Pons (tissue), 1 donor: ENCODE measurements at regions not wholly inside any gene's neighbourhood (a gene's known extent, or its start where the extent isn't known, plus 50 kb on each side); places are given as distances from the start of the nearest gene placed in this dataset.

Source experiments
- DNase-seq: peaks from one replicate; pipeline ENCODE4 v3.0.0-alpha.2; 2016; ENCODE audit warnings: low spot score

DNA sequence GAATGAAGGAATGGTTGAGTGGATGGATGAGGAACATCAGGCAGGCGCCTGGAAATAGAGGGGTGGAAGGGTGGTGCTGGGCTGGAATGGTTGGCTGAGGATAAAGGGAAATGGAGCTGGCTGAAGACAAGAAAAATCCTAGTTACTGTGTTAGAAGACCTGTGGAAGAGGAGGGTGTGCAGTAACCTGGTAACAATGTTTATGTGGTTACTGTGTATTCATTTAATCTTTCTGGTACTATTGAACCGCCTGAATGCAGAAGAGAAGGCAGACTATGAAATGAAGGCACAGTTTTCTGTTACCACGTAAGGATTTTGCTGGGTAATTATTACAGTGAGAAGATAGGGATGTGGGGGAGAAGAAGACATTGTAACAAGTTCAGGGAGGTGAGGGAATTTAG lies 110.3 kb upstream of the MGAT5 start:
- no peak for DNase-seq

DNA sequence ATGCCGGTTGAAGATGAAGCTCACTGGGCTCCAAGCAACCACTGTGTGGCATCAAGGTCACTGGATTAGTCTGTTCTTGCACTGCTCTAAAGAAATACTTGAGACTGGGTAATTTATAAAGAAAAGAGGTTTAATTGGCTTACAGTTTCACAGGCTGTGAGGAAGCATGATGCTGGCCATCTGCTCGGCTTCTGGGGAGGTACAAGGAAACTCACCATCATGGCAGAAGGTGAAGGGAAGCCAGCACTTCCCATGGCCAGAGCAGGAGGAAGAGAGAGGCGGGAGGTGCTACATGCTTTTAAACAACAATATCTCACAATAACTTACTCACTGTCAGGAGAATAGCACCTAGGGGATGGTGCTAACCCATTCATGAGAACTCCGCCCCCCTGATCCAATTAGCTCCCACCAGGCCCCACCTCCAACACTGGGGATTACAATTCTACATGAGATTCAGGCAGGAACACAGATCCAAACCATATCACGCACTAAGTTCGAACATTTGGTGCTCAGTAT lies 109.7 kb upstream of the MGAT5 start:
- DNase-seq: no peak

DNA sequence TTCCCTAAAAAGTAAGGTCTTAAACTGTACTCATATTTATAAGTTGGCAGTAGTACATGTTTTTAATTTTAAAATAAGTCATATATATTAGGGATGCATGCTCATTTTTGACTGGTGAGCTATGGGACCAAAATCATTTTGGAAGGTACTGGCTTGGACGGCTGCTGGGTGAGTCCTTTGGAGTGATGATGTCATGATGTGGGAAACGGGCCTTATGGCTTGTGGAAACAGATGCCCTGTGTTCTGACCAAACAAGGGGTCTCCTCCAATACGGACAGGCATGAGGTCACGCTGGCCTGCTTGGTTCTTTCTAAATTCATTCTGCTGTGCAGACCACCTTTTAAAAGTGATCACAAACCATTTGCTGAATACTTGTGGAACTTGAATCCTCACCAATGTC lies 109.2 kb upstream of the MGAT5 start:
- no peak for DNase-seq

DNA sequence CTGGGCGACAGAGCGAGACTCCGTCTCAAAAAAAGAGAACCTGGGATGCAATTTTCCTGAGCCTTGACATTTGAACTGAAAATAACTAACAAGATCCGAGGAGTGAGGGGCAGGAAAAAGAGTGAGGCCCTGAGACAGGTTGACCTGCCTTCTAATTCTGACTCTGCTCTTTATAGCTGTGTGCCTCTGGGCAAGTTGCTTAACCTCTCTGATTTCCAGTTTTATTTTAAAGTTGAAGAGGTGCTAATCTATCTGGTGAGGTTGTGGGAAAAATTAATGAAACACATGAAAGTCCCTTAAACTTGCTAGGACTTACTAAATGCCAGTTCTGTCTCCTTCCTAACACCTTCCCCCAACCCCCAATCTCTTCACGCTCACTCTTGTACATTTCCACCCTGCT lies 108.4 kb upstream of the MGAT5 start:
- DNase-seq: no peak

DNA sequence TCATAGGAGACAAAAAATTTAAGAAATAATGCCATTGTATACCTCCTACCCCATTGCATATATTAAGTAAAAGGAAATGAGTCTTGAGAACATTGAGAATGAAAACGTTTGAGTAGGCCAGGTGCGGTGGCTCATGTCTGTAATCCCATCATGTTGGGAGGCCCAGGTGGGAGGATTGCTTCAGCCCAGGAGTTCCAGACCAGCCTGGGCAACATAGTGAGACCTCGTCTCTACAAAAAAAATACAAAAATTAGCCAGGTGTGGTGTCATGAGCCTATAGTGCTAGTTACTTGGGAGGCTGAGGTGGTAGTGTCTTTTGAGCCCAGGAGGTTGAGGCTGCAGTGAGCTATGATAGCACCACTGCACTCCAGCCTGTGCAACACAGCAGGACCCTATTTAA lies 107.7 kb upstream of the MGAT5 start:
- DNase-seq: no peak

DNA sequence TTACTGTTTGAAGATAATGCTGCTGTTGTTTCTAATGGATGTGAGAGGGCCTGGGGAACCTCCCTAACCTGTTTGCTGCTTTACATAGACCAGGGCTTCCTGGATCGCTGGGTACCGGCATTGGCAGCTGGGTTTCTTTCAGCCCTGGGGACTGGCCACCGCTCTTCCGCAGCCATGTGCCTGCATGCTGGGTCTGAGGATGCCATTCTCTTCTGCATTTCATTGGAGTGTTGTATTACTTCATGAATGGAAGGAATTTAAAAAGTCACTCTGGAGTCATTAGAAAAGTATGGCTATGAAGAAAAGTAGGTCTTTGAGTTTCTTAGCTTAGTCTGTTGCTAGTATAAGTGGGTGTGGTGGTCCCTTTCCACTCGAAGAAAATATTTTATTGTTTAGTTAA lies 107.3 kb upstream of the MGAT5 start:
- no peak for DNase-seq

DNA sequence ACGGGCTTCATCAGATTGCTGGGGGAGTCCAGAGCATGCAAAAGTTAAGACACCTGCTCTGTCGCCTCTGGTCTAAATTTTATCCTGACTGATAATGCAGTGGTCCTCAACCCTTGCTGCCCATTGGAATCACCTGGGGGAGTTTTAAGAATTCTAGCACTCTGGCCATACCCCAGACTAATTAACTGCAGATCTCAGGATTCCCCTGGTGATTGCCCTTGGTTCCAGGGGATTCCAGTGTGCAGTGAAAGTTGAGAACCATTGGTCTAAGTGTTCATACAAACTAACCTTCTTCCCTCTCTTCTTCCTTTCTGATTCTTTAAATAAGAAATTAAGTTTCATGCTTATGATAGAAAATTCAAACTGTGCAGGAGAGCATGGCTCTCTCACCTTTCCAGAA lies 105.7 kb upstream of the MGAT5 start:
- DNase-seq: no peak

DNA sequence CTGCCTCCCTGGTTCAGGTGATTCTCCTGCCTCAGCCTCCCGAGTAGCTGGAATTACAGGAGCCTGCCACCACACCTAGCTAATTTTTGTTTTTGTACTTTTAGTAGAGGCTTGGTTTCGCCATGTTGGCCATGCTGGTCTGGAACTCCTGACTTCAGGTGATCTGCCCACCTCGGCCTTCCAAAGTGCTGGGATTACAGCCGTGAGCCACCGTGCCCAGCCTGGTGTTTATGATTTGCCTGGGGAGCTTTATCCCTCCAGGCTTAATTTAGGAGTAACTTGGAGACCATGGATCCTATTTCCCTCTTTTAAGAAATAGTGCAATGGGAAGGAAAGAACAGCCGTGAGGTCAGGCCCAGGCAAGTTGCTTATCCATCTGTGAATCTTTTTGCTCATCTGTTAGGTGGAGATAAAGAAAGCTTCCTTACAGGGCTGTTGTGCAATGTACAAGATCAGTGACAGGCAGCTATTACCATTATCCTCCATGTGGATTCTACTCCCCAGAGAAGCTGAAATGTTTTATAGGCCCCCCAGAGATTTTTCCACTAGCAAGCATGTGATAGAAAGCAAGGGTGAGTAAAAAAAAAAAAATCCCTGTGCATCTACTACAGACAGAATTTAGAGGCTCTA lies 104.9 kb upstream of the MGAT5 start:
- no peak for DNase-seq

DNA sequence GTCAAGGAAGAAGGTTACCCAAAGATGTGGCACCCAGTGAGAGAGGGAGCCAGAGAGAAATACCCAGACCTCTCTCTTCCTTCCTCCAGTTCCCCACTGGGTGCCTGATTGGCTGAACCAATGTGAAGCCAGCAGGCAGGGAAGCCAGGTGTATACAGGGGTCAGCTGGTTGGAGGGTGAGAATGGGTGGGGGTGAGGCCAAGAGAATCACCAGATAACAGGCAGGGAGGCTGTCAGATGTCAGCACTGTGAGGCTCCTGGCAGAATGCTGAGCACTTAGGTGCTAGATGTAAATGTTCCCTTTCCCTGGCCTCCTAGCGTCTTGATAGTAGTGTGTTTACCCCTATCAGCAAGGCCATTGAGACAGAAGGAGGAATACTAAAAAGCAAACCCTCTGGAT lies 104.0 kb upstream of the MGAT5 start:
- DNase-seq: no peak

DNA sequence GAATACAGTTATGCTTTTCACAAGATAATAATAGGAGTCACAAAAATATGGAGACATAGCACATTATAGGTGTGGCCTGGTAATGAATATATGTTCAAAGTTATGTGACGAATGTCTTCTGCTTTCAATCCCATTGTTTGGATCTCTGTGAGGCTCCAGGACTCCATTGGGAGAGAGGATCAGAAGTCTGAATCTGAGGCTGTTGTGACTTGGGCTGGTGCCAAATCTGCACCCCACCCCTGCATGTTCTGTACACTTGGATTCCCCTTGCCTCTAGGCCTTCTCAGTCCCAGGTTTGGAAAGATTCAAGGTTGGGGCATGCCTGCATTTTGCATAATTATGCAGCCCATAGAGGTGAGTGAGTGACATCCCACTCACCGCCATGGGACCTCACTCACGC lies 103.1 kb upstream of the MGAT5 start:
- no peak for DNase-seq

DNA sequence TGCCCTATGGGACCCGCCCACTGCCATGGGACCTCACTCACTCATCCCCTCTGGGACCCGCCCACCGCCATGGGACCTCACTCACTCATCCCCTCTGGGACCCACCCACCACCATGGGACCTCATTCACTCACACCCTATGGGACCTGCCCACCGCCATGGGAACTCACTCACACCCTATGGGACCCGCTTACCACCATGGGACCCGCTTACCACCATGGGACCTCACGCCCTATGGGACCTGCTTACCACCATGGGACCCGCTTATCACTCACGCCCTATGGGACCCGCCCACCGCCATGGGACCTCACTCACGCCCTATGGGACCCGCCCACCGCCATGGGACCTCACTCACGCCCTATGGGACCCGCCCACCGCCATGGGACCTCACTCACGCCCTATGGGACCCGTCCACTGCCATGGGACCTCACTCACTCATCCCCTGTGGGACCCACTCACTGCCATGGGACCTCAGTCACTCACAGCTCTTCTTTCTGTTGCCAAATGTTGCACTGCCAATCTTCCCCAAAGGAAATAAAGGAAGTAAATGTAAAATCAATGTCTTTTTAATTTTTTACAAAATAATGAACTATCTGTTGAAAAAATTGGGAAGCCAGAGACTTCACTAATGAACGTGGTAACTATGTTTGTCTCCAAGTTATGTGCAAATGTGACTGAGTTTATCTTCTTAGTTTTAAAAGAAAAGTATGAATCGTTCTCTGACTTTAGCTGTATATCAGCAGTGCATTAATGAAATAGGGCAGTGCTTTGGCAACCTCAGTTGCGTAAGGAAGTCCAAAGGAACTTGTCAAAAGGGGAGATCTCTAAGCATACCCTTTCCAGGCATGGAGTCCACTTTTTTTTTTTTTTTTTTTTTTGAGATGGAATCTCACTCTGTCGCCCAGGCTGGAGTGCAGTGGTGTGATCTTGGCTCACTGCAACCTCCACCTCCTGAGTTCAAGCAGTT lies 101.5 kb upstream of the MGAT5 start:
- DNase-seq: no peak

DNA sequence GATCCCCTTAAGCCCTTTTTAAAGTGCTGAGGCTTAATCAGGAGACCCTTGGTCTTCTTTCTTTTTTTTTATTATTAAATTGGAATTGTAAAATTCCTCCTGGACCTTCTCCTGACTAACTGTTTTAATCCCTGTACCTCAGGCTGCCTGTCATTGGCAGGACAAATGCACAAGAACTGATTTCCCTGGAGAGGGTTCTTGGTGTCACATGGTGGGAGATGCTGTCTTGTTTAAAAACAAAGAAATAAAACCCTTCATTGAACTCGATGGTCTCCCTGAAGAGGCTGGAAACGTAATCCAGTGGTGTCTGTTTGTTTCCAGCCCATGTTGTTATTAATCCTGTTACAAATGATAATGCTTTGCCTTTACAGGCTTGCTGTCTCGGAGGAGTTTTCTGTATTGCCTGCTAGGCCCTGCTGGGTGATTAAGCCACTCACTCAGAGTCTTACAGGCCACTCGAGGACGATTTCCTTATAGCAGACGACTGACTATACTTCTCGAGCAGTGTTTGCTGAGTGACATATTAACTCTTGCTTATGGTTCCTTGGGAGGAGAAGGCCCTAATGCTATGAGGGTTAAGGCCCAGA lies 100.5 kb upstream of the MGAT5 start:
- no peak for DNase-seq

DNA sequence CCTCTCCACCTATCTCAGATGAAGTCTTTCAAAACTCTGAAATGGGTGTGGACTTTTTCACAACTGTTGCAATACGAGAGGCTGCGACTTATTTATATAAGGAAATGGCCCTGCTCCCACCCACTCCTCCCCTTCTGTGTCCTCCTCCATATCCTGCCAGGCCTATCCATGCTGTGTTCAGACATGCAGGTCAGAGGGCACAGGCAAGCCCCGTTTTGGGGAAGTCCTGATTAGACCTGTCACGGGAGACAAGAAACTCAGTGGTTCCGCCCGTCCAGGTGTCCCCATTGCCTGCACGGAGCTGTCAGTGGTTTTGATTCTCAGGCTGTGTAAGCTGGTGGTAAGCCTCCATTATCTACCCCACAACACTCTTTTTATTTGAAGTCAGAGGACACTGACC lies 99.6 kb upstream of the MGAT5 start:
- no peak for DNase-seq

DNA sequence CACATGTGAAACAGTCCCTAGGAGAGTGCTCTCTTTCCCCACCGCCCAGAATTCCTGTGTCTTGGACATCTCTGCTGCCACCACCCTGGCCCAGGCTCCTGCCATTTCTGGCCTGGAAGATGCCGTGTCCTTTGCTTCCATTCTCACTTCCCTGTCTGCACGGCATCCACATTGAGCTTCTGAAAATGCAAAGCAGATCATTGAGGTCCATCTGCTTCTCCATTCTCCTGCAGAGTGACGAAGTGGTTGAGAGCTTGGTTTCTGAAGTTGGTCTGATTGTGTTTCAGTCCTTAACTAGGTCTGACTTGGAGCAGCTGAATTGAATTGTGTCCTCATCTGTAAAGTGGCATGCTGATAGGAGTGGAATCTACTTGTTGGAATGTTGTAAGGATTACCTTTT lies 98.7 kb upstream of the MGAT5 start:
- DNase-seq: no peak

DNA sequence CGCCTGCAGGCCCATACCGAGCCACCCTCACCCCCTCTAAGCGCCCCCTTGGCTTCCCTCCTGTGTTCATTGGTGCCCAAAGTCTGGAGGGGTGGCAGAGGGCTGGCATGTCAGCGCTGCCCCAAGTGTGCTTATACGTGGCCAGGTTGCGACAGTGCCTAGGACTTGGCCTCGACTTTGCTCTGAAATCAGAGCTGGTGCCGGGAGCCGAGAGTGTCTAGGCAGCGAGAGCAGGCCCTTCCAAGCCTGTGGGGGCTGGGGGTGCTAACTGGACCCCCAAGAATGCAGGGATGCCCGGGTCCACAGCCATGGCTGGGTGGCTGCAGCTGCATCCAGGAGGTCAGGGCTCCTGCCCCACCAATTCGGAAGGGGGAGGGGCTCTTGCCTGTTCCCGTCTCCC lies 95.6 kb upstream of the MGAT5 start:
- DNase-seq: no peak

DNA sequence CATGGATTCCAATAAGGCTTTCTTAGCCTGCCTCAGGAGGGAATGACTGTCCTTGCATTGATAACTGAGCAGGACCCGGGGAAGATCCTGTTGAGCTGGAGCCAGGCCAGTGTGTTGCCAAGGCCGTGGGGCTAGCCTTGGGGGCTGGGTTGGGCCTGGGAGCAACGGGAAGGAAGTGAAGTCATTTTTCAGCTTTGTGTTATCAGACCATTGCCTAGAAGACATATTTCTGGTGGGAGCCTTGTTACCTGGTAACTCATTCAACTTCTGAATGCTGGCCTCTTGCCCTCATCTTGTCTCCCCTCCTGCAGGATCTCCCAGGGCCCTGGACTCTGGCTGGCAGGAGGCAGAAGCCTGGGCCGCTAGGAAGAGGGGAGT lies 92.7 kb upstream of the MGAT5 start:
- DNase-seq: no peak

DNA sequence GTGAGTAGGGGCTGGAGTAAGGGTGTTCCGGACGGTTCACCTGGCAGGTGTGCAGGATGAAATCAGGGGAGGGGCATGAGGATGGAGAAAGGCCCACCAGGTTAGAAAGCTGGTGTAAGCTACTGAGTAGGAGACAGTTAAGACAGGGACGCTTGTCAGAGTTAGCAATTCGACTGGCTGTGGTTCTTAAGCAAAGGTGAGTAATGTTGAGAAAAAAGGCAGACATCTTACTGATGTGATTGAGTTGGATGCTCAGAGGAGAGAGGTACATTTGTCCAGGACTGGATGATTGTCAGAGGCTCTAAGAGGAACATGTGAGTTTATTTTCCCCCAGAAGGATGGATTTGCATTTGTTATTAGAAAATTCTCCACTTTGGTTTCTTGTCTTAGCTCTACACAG lies 90.5 kb upstream of the MGAT5 start:
- no peak for DNase-seq

DNA sequence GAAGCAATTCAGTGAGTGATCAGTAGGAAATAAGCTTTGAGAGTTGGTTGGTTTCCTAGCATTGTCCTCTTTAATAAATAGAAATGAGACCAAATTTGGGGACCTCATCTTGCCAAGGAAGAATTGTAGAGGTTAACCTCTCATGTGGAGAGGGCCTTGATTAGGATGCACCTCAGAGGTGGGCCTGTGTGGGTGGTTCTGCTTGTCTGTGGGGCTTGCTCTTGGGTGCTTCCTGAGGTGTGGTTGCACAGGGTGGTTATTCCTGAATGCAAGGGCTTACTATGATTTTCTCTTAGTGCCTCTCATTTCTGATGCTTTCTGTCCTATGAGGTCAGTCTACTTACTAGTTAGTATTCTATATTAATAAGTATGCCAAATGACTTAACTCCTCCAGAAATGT lies 89.6 kb upstream of the MGAT5 start:
- no peak for DNase-seq

DNA sequence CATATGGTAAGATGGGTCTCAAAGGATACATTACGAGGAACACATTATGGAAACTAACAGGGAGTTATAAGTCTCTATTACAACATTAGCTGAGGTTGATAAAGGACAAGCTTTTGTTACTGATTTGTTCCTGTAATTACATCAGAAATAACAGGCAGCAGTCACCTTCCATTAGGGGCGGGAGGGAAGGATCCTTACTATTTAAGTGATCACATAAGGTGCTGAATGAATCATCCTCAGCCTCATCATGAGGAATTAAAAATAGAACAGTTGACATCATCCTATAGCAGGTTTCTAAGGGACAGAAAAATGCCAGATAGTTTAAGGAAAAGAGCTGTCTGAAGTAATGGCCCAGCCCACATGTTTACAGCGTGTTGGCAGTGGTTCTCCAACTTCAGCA lies 86.9 kb upstream of the MGAT5 start:
- DNase-seq: no peak

DNA sequence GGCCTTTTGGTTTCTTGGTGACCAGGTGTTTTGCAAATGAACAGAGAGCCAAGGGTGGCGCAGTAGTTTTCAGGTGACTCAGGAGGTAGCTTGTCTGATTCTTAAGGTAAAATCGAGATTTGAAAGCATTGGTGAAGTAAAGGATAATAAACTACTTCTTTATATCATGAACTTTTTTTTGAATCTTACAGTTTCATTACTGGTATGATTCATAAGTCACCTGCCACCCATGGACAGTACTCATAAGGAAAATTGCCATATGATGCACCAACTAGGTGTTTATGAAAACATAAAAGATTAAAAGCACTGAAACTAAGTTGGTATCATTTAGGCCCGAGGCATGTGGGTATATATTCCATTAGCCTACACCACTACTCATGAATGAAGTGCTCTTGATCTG lies 84.1 kb upstream of the MGAT5 start:
- no peak for DNase-seq

DNA sequence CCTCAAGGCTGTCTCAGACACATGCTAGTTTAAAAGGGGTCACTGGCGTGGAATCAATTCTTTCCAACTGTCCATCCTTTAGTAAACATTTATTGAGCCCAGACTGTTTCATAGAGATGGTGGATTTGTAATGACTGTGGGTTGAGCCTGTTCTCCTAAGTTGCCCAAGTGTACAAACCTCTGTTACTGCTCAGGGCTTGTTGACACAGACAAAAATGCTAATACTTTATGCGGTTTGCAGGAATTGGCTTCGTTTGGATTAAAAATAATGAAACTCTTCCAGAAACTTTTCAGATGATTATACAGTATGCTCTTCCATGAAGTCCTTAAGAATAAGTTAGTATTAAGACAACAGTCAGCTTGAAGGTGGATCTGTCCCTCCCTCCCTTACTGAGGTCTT lies 83.6 kb upstream of the MGAT5 start:
- DNase-seq: no peak

DNA sequence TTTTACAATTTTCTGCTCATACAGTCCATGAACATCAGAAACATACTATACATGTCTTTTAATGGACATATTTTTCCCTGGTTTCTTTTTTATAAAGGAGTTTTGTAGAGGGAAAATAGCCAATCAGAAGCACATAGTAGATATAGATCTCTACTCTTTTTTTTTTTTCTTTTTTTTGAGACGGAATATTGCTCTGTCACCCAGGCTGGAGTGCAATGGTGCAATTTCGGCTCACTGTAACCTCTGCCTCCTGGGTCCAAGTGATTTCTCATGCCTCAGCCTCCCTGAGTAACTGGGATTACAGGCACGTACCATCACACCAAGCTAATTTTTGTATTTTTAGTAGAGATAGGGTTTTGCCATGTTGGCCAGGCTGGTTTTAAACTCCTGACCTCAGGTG lies 83.2 kb upstream of the MGAT5 start:
- DNase-seq: no peak

DNA sequence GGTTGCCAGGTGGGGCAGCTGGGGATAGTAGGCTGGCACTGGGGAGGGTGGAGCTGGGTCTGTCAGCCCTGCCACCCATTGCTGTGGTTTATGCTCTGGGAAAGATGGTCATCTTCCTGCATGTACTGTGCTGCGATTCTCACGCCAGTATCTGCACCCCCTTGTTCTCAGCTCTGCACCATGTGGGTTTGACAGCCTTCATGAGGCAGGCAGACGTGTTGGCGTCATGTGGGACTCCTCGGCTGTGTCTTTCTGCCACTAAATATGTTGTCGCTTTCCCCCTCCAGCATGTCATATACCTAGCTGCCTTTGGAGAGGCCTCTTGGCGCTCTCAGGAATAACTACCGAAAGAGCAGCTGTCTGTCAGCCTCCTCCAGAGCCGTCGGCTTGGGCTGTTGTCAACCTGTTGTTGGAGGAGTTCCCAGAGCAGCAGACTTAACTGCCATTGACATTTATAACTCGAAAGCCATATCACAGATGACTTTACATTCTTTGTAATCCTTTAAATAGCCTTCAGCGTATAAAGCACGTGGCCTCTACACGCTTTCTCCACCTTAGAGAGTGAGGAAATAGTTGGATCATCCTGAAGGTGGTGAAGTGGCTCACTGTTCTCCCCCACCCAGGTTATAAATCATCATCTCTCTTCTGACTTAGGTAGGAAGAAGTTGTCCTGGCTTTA lies 80.4 kb upstream of the MGAT5 start:
- DNase-seq: no peak
